BJ (cell line): ENCODE measurements at regions not wholly inside any gene's neighbourhood (a gene's known extent, or its start where the extent isn't known, plus 50 kb on each side); places are given as distances from the start of the nearest gene placed in this dataset.

Source experiments
- CTCF ChIA-PET: fragments of 350-600 bp; formaldehyde crosslinking; extraction: SDS; loops from one replicate; lab custom pipeline; 2021; ENCODE audit warnings: antibody characterized with exemption, inconsistent platforms; lab: Yijun Ruan, JAX
- POLR2A ChIA-PET: fragments of 300-600 bp; sonication (Branson Sonifier 250); formaldehyde crosslinking; extraction: SDS; loops from one replicate; lab custom pipeline; 2021; ENCODE audit warnings: antibody characterized with exemption; lab: Charles Lee
- DNase-seq: peaks from one replicate; pipeline ENCODE4 v3.0.0-alpha.2; 2011; ENCODE audit warnings: low read depth
- H3K27me3 ChIP-seq: 2 replicates; pipeline ENCODE4 v1.6.0; 2011; ENCODE audit warnings: low read length; ENCODE audit not compliant: control insufficient read depth, insufficient read depth
- H3K36me3 ChIP-seq: 2 replicates; pipeline ENCODE4 v1.5.1; 2011; ENCODE audit warnings: low read length; ENCODE audit not compliant: control insufficient read depth, insufficient read depth
- H3K4me3 ChIP-seq: 2 replicates; pipeline ENCODE4 v1.5.1; 2011; ENCODE audit warnings: low read depth, mild to moderate bottlenecking, control low read depth, low read length
- TF ChIP-seq, protein P1 (sequence below): IDR thresholded peaks from 2 replicates; pipeline ENCODE4 v1.5.1; 2011; ENCODE audit warnings: low read depth, mild to moderate bottlenecking, control low read depth, inconsistent platforms, low read length, moderate library complexity; ENCODE audit not compliant: insufficient read depth

DNA sequence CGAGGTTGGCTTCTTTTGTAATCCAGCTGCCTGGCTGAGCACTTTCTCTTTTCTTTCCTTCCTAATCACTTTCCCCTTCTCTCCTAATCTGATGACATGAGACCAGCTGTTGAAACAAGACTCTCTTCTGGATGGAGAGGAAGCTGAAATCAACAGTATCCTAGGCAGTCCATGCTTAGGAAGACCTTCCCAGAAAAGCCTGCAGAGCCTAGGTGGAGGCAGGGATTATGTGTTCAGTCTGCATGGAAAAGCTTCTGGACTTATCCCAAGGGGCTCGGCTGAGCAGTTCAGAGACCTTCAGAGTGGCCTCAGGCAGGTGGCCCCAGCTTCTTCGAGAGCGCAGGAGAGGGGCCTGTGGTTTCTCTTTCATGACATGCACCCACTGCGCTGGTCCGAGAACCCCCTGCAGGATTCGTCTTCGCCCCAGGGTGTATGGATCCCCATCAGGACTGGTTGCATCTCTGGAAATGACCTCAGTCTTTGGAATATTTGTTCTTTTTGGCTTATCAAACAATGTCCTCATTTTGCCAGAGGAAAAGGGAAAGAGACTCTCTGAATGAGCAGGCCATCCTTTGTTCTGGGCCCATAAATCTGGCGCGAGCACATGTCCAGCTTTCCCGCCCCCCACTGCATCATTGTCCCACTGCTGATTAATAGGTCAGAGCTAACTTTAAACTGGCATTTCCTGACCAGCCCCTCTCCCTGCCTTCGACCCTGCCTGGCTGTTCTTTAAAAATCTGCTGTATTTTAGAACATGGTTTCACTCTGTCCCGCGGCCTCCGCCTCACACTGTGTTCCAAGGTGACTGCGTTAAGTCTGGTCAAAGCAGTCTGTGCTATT lies 177.9 kb upstream of the KLF4 start:
- TF ChIP-seq, protein P1, sequence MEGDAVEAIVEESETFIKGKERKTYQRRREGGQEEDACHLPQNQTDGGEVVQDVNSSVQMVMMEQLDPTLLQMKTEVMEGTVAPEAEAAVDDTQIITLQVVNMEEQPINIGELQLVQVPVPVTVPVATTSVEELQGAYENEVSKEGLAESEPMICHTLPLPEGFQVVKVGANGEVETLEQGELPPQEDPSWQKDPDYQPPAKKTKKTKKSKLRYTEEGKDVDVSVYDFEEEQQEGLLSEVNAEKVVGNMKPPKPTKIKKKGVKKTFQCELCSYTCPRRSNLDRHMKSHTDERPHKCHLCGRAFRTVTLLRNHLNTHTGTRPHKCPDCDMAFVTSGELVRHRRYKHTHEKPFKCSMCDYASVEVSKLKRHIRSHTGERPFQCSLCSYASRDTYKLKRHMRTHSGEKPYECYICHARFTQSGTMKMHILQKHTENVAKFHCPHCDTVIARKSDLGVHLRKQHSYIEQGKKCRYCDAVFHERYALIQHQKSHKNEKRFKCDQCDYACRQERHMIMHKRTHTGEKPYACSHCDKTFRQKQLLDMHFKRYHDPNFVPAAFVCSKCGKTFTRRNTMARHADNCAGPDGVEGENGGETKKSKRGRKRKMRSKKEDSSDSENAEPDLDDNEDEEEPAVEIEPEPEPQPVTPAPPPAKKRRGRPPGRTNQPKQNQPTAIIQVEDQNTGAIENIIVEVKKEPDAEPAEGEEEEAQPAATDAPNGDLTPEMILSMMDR: no peak
- ChIA-PET POLR2A (no interaction called here), CTCF (interaction anchor here (1.7 kb wide), 1 partner anchor 13 kb away, joined by 4 read pairs; no protein-coding TSS in a partner anchor)
- DNase-seq: no peak
- no peaks in the 10 kb centered on the region for H3K27me3 ChIP-seq
- no peak overlapping the region for H3K4me3 ChIP-seq
- no peaks in the 10 kb centered on the region for H3K36me3 ChIP-seq

DNA sequence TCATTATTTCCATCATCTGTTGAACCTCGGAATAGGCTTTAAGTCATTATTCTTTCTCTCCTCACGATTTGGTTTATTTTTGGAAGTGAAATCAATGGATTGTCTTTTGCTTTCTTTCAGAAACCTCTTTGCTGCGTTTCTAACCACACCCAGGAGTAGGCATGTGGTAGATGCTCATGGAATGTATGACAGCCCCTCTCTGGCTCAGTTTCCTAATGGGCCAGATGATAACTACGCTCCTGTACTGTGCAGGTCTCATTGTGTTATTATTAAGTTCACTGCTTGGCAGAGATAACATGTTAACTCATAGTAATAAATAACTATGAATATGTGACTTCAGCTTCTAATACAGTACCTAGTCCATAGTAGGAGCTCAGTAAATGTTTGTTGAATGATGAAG lies 175.5 kb upstream of the KLF4 start:
- H3K4me3 ChIP-seq: no peak overlapping the region
- CTCF ChIA-PET: no interaction called here
- no peaks in the 10 kb centered on the region for H3K27me3 ChIP-seq
- POLR2A ChIA-PET: no interaction called here
- no peaks in the 10 kb centered on the region for H3K36me3 ChIP-seq
- DNase-seq: no peak
- TF ChIP-seq, protein P1: no peak

- no peak for DNase-seq
- Histone ChIP-seq H3K4me3 (no peak overlapping the region), H3K36me3 (no peaks in the 10 kb centered on the region), H3K27me3 (no peaks in the 10 kb centered on the region; the same call in 1 of the 2 replicates)
- ChIA-PET POLR2A (no interaction called here), CTCF (interaction anchor here (0.5 kb wide), 1 partner anchor 9 kb away, joined by 3 read pairs; no protein-coding TSS in a partner anchor)
- TF ChIP-seq, protein P1: no peak
Measured at GRCh38 chr9:107660976-107661375, 171.4 kb upstream of the KLF4 start.

DNA sequence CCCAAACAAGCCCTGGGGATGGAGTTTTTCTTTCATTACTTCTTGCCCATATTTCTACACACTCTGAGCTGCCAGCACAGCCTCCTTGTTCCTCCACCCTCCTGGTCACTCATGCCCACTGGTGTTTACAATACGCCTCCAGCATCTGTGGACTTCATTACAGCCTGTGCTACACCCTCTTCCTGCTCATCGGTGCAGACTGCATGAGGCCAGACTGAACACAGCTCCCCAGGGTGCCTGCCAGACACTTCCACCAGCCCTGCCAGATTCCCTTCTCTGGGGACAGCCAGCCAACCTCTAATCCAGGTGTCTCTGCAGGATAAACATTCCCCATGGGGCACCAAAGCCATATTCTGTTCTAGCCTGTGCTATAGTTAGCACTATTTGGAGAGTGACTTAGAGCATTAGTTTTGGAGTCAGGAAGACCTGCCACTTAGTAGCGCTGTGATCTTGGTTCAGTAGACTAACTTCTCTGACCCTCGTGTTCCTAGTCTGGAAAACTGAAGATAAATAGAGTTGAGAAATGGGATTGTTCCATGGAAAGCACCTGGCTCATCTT lies 163.8 kb upstream of the KLF4 start:
- TF ChIP-seq, protein P1: no peak
- POLR2A ChIA-PET: no interaction called here
- CTCF ChIA-PET: interaction anchor here (0.8 kb wide), 1 partner anchor 17 kb away, joined by 4 read pairs; no protein-coding TSS in a partner anchor
- DNase-seq: no peak
- Histone ChIP-seq H3K36me3 (no peaks in the 10 kb centered on the region), H3K4me3 (no peak overlapping the region), H3K27me3 (no peaks in the 10 kb centered on the region; the same call in 1 of the 2 replicates)

- ChIA-PET POLR2A (no interaction called here), CTCF (interaction anchor here (1.0 to 1.5 kb wide), 3 partner anchors 10 to 18 kb away, joined by 3 to 5 read pairs (median 4); no protein-coding TSS in a partner anchor)
- no peak for DNase-seq
- Histone ChIP-seq H3K4me3 (no peak overlapping the region), H3K27me3 (no peaks in the 10 kb centered on the region), H3K36me3 (no peaks in the 10 kb centered on the region)
- TF ChIP-seq, protein P1: no peak
Measured at GRCh38 chr9:107650995-107651394, 161.4 kb upstream of the KLF4 start.
